Common myeloid progenitor, CD34-positive (primary cell): ENCODE measurements at regions not wholly inside any gene's neighbourhood (a gene's known extent, or its start where the extent isn't known, plus 50 kb on each side); places are given as distances from the start of the nearest gene placed in this dataset.

Source experiments
- CTCF ChIA-PET: fragments of 350-600 bp; sonication (Branson Sonifier 250); formaldehyde crosslinking; loops from one replicate; lab custom pipeline; 2021; ENCODE audit warnings: antibody characterized with exemption; lab: Charles Lee
- POLR2A ChIA-PET: fragments of 350-600 bp; sonication (Branson Sonifier 250); formaldehyde crosslinking; loops from one replicate; lab custom pipeline; 2021; ENCODE audit warnings: antibody characterized with exemption; lab: Charles Lee
- DNase-seq, 3 donors: peaks; one replicate each; pipeline versions ENCODE4 v3.0.0 to v3.0.0-alpha.2; 2013
- H3K27ac ChIP-seq, 2 experiments: 1 replicate in 1 of 2; 2 replicates in 1 of 2; pipeline ENCODE4 v1.7.0; 2013; ENCODE audit warnings: inconsistent platforms in 2 of 2, low read length in 2 of 2, mild to moderate bottlenecking in 2 of 2, low read depth in 1 of 2, moderate library complexity in 1 of 2; ENCODE audit not compliant: severe bottlenecking in 2 of 2, insufficient read depth in 1 of 2, poor library complexity in 1 of 2
- H3K27me3 ChIP-seq, 5 experiments: replicated peaks in 2 of 5; 1 replicate in 3 of 5; 2 replicates in 2 of 5; pipeline versions ENCODE4 v1.6.1 to v1.7.0; 2013; ENCODE audit warnings: low read length in 4 of 5, mild to moderate bottlenecking in 2 of 5, moderate library complexity in 2 of 5, inconsistent platforms in 1 of 5; ENCODE audit not compliant: insufficient read depth in 5 of 5, control insufficient read depth in 4 of 5
- H3K36me3 ChIP-seq, 4 experiments: 1 replicate in 2 of 4; 2 replicates in 2 of 4; pipeline versions ENCODE4 v1.6.1 to v1.7.0; 2013; ENCODE audit warnings: low read length in 3 of 4, control low read depth in 1 of 4, mild to moderate bottlenecking in 1 of 4; ENCODE audit not compliant: control insufficient read depth in 4 of 4, insufficient read depth in 4 of 4
- H3K4me1 ChIP-seq, 4 experiments: 1 replicate in 3 of 4; 2 replicates in 1 of 4; pipeline versions ENCODE4 v1.6.1 to v1.7.1; 2013; ENCODE audit warnings: low read length in 3 of 4, mild to moderate bottlenecking in 3 of 4, control low read depth in 1 of 4, inconsistent platforms in 1 of 4, moderate library complexity in 1 of 4; ENCODE audit not compliant: control insufficient read depth in 4 of 4, insufficient read depth in 4 of 4; ENCODE audit errors: control extremely low read depth in 1 of 4
- H3K4me3 ChIP-seq, 7 experiments: 1 replicate in 4 of 7; 2 replicates in 3 of 7; pipeline versions ENCODE4 v1.5.1 to v1.7.0; 2013; ENCODE audit warnings: mild to moderate bottlenecking in 7 of 7, low read length in 6 of 7, moderate library complexity in 6 of 7, inconsistent platforms in 2 of 7, low read depth in 2 of 7, control low read depth in 1 of 7; ENCODE audit not compliant: insufficient read depth in 4 of 7, control insufficient read depth in 1 of 7; ENCODE audit errors: extremely low read depth in 1 of 7
- H3K9me3 ChIP-seq, 5 experiments: 1 replicate in 4 of 5; 2 replicates in 1 of 5; pipeline versions ENCODE4 v1.6.1 to v1.7.1; 2013; ENCODE audit warnings: low read length in 4 of 5, mild to moderate bottlenecking in 2 of 5, inconsistent platforms in 1 of 5, low read depth in 1 of 5, moderate library complexity in 1 of 5; ENCODE audit not compliant: control insufficient read depth in 4 of 5, insufficient read depth in 2 of 5; ENCODE audit errors: control extremely low read depth in 1 of 5
- WGBS: methylation state at CpG from one replicate; pipeline ENCODE4 v1.1.5; 2013; ENCODE audit not compliant: insufficient coverage; 5-methylcytosine and 5-hydroxymethylcytosine counted together

- Histone ChIP-seq H3K27me3 (no peaks in the 10 kb centered on the region), H3K36me3 (no peaks in the 10 kb centered on the region), H3K27ac (no peak overlapping the region), H3K4me1 (no peaks in the 10 kb centered on the region), H3K4me3 (no peak overlapping the region), H3K9me3 (no peaks in the 10 kb centered on the region)
- no peak for DNase-seq
- POLR2A ChIA-PET, result no interaction called here
- no CpG with 5 or more reads among the region's 2 CpGs for WGBS
- CTCF ChIA-PET, result interaction anchor here (1.8 kb wide), 1 partner anchor 10 kb away, joined by 4 read pairs; no protein-coding TSS in a partner anchor
These were observed 172.7 kb upstream of the CARD18 start for GRCh38 chr11:105312266-105312665.

DNA sequence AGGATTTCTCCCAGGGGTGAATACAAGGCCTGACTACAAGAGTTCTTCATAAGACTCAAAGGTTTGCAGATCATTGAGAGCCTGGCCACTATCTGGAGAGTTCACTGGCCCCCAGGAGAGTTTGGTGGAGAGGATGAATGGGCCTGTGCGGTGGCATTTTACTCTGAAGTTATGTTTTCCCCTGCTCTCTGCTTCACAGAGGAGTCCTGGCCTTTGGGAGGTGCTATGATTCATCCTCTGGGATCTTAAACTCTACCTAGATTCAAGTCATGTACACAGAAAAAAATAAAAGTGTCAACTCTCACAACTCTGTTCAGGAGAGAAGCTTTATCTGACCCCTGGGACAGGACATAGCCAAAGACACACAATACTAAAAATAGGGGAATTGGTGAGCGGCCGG is 159.1 kb upstream of the CARD18 start:
- WGBS, result 100% methylated on average over 1 of the region's 3 CpGs
- Histone ChIP-seq H3K4me1 (no peaks in the 10 kb centered on the region), H3K27me3 (no peaks in the 10 kb centered on the region), H3K4me3 (no peak overlapping the region), H3K36me3 (no peaks in the 10 kb centered on the region), H3K27ac (no peak overlapping the region), H3K9me3 (no peaks in the 10 kb centered on the region)
- ChIA-PET CTCF (no interaction called here), POLR2A (no interaction called here)
- no peak for DNase-seq

DNA sequence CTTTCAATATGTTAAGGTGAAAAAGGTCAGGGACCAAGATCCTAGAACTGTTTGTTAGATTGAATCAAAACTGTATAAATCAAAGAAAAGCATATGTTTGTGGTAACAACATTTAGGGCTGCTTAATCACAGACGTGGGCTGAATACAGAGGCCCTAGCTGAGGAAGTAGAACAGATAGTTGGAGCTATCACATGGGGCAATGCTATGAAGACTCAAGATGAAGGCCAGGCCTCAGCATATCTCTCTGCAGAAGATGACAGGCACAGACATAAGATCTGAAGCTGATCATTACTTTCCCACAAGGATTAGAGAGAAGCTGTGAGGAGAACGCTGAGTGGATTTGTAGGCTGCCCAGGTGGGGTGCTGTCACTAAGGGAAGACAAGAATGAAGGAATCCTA is 158.6 kb upstream of the CARD18 start:
- ChIA-PET POLR2A (no interaction called here), CTCF (no interaction called here)
- Histone ChIP-seq H3K9me3 (no peaks in the 10 kb centered on the region), H3K4me1 (no peaks in the 10 kb centered on the region), H3K27me3 (no peaks in the 10 kb centered on the region), H3K36me3 (no peaks in the 10 kb centered on the region), H3K27ac (no peak overlapping the region), H3K4me3 (no peak overlapping the region)
- DNase-seq, result no peak
- 100% methylated on average over 2 of the region's 2 CpGs for WGBS

GRCh38 chr11:105297463-105297862 is 157.9 kb upstream of the CARD18 start:
- POLR2A ChIA-PET, result no interaction called here
- CTCF ChIA-PET, result no interaction called here

GRCh38 chr11:105296806-105297205 is 157.2 kb upstream of the CARD18 start:
- Histone ChIP-seq H3K27me3 (no peaks in the 10 kb centered on the region), H3K27ac (no peak overlapping the region), H3K9me3 (no peaks in the 10 kb centered on the region), H3K36me3 (no peaks in the 10 kb centered on the region), H3K4me1 (no peaks in the 10 kb centered on the region), H3K4me3 (no peak overlapping the region)
- ChIA-PET POLR2A (no interaction called here), CTCF (no interaction called here)
- 100% methylated on average over 7 of the region's 8 CpGs for WGBS
- DNase-seq, result no peak

More at GRCh38 chr11:105297463-105297862, 157.9 kb upstream of the CARD18 start:
- Histone ChIP-seq H3K27ac (no peak overlapping the region), H3K4me1 (no peaks in the 10 kb centered on the region), H3K27me3 (no peaks in the 10 kb centered on the region), H3K36me3 (no peaks in the 10 kb centered on the region), H3K9me3 (no peaks in the 10 kb centered on the region), H3K4me3 (no peak overlapping the region)
- no CpG with 5 or more reads among the region's 2 CpGs for WGBS
- DNase-seq, result no peak

GRCh38 chr11:105296386-105296785 is 156.8 kb upstream of the CARD18 start:
- 95% methylated on average over 6 of the region's 8 CpGs for WGBS
- H3K9me3 ChIP-seq, result no peaks in the 10 kb centered on the region
- H3K4me1 ChIP-seq, result no peaks in the 10 kb centered on the region
- H3K36me3 ChIP-seq, result no peaks in the 10 kb centered on the region
- DNase-seq, result no peak
- ChIA-PET CTCF (no interaction called here), POLR2A (no interaction called here)
- no peak overlapping the region for H3K27ac ChIP-seq
- H3K4me3 ChIP-seq, result no peak overlapping the region
- H3K27me3 ChIP-seq, result no peaks in the 10 kb centered on the region

DNA sequence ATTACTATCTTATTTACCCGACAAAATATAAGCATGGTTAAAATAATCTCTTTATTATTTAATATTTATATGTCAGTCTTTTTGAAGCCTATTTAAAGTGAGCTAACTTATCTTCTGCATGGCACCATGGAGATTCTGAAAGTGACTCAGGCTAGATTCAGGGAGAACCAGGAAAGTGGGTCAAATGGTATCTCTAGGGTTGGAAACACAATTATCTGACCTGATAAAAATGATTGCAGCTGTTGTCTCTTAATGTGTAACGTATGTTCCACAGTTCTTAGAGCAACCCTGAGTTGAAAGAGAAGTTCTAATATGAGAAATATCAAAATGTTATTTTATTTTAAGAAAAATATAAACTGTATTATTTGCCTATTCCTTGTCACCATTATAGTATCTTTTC is 143.1 kb upstream of the CARD18 start:
- no CpG with 5 or more reads among the region's 2 CpGs for WGBS
- no peak for DNase-seq
- no peaks in the 10 kb centered on the region for H3K9me3 ChIP-seq
- H3K27ac ChIP-seq, result no peak overlapping the region
- CTCF ChIA-PET, result no interaction called here
- H3K27me3 ChIP-seq, result no peaks in the 10 kb centered on the region
- H3K36me3 ChIP-seq, result no peaks in the 10 kb centered on the region
- POLR2A ChIA-PET, result no interaction called here
- H3K4me3 ChIP-seq, result no peak overlapping the region
- H3K4me1 ChIP-seq, result no peaks in the 10 kb centered on the region
